Esophagus muscularis mucosa (tissue), 4 donors: ENCODE measurements at regions not wholly inside any gene's neighbourhood (a gene's known extent, or its start where the extent isn't known, plus 50 kb on each side); places are given as distances from the start of the nearest gene placed in this dataset.

Source experiments
- DNase-seq: peaks from one replicate; pipeline ENCODE4 v3.0.0-alpha.2; 2017; ENCODE audit errors: extremely low spot score
- H3K27ac ChIP-seq, 4 donors: fragments of 200-600 bp; sonication (generic); replicated peaks in 1 of 4; 1 replicate in 3 of 4; 2 replicates in 1 of 4; pipeline ENCODE4 v1.5.1; 2016 to 2019; ENCODE audit warnings: mild to moderate bottlenecking in 1 of 4
- H3K27me3 ChIP-seq, 4 donors: fragments of 200-600 bp; sonication (generic); one replicate each; pipeline versions ENCODE4 v1.5.1 to v1.6.0; 2016 to 2019
- H3K36me3 ChIP-seq, 4 donors: fragments of 200-600 bp; sonication (generic); one replicate each; pipeline ENCODE4 v1.5.1; 2016 to 2019
- H3K4me1 ChIP-seq, 4 donors: fragments of 200-600 bp; sonication (generic); one replicate each; pipeline ENCODE4 v1.5.1; 2016 to 2019
- H3K4me3 ChIP-seq, 4 donors: fragments of 200-600 bp; sonication (generic); 1 replicate in 2 of 4; 2 replicates in 2 of 4; pipeline ENCODE4 v1.5.1; 2016 to 2019; ENCODE audit warnings: mild to moderate bottlenecking in 4 of 4, moderate library complexity in 1 of 4
- H3K9me3 ChIP-seq, 4 donors: fragments of 200-600 bp; sonication (generic); 1 replicate in 3 of 4; 2 replicates in 1 of 4; pipeline ENCODE4 v1.5.1; 2016 to 2019
- CTCF ChIP-seq, 3 experiments: fragments of 200-600 bp in 2 of 3; fragments of 450-650 bp in 1 of 3; sonication (generic) in 2 of 3; IDR thresholded peaks; one replicate each; pipeline ENCODE4 v1.5.1; 2017 to 2019; ENCODE audit warnings: antibody characterized with exemption in 3 of 3, mild to moderate bottlenecking in 2 of 3, moderate library complexity in 1 of 3
- EP300 ChIP-seq: sonication (generic); formaldehyde crosslinking; IDR thresholded peaks from one replicate; pipeline ENCODE4 v1.6.1; 2017; ENCODE audit warnings: antibody characterized with exemption
- POLR2A ChIP-seq: fragments of 450-650 bp; IDR thresholded peaks from one replicate; pipeline ENCODE4 v1.6.1; 2017; ENCODE audit warnings: antibody characterized with exemption, moderate library complexity, mild to moderate bottlenecking, low read depth
- POLR2AphosphoS5 ChIP-seq, 2 donors: sonication (generic); formaldehyde crosslinking; IDR thresholded peaks; one replicate each; pipeline ENCODE4 v1.6.1; 2017; ENCODE audit warnings: antibody characterized with exemption in 2 of 2
- WGBS: methylation state at CpG from one replicate; pipeline ENCODE4 v1.1.5; 2018; 5-methylcytosine and 5-hydroxymethylcytosine counted together
- intact Hi-C: fragments of 100-400 bp; cut with DNase I; formaldehyde crosslinking; loops from one replicate; pipeline ENCODE4 v1.15.1; 2023

- Histone ChIP-seq H3K4me3 (no peak overlapping the region), H3K27me3 (no peaks in the 10 kb centered on the region), H3K36me3 (no peaks in the 10 kb centered on the region), H3K27ac (no peak overlapping the region), H3K4me1 (no peaks in the 10 kb centered on the region), H3K9me3 (no peaks in the 10 kb centered on the region)
- no peak for DNase-seq
- 95% methylated on average over 4 of the region's 4 CpGs for WGBS
- intact Hi-C loops, result no loop called here
- TF ChIP-seq CTCF (IDR thresholded peaks at IDR 0.05), result no peak
- no peak for TF ChIP-seq EP300
- no peak for TF ChIP-seq POLR2AphosphoS5 (IDR thresholded peaks at IDR 0.05)
- no peak for TF ChIP-seq POLR2A
These were observed 71.4 kb upstream of the TANK start for GRCh38 chr2:161088658-161089350.

DNA sequence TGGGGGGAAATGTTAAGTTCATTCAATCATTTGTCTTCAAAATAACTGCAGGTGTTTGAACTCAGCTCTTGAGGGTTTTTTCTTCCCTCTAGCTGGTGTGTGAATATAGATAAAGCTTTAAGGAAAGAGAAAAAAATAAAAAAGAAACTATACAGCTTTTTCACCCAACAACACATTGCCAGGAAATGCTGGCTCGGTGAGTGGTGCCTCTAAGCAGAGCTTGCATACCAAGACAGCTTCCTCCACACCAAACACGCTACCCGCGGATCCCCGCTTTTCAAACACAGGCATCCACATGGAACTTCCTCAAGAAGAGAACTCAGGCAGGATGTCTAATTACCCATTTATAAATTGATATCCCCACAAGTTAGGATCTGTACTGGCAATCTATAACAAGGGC is 69.8 kb upstream of the TANK start:
- no peak overlapping the region for H3K27ac ChIP-seq
- intact Hi-C loops, result no loop called here
- 61% methylated on average over 5 of the region's 5 CpGs for WGBS
- no peaks in the 10 kb centered on the region for H3K9me3 ChIP-seq
- H3K4me3 ChIP-seq, result no peak overlapping the region
- no peak for TF ChIP-seq POLR2A
- no peak for TF ChIP-seq POLR2AphosphoS5 (IDR thresholded peaks at IDR 0.05)
- TF ChIP-seq EP300, result no peak
- TF ChIP-seq CTCF (IDR thresholded peaks at IDR 0.05), result no peak
- no peaks in the 10 kb centered on the region for H3K4me1 ChIP-seq
- H3K27me3 ChIP-seq, result no peaks in the 10 kb centered on the region
- H3K36me3 ChIP-seq, result no peaks in the 10 kb centered on the region
- no peak for DNase-seq

GRCh38 chr2:161095314-161095713 is 64.9 kb upstream of the TANK start:
- WGBS, result 82% methylated on average over 3 of the region's 3 CpGs
- Histone ChIP-seq H3K27me3 (no peaks in the 10 kb centered on the region), H3K4me1 (peaks cover 0 to 13% (median 0%) of the 10 kb centered on the region in 4 donors), H3K27ac (no peak overlapping the region), H3K9me3 (no peaks in the 10 kb centered on the region), H3K36me3 (no peaks in the 10 kb centered on the region), H3K4me3 (no peak overlapping the region)
- intact Hi-C loops, result no loop called here
- DNase-seq, result no peak
- no peak for TF ChIP-seq EP300
- no peak for TF ChIP-seq CTCF (IDR thresholded peaks at IDR 0.05)
- TF ChIP-seq POLR2A, result no peak
- TF ChIP-seq POLR2AphosphoS5 (IDR thresholded peaks at IDR 0.05), result no peak

- intact Hi-C loops, result no loop called here
- no peak overlapping the region for H3K27ac ChIP-seq
These were observed 63.9 kb upstream of the TANK start for GRCh38 chr2:161096336-161096735.

More at GRCh38 chr2:161096336-161096735, 63.9 kb upstream of the TANK start:
- no peaks in the 10 kb centered on the region for H3K9me3 ChIP-seq
- WGBS, result 29% methylated on average over 2 of the region's 2 CpGs
- H3K4me1 ChIP-seq, result peaks cover 0 to 13% (median 0%) of the 10 kb centered on the region in 4 donors
- no peak for DNase-seq
- no peaks in the 10 kb centered on the region for H3K36me3 ChIP-seq
- H3K4me3 ChIP-seq, result no peak overlapping the region
- TF ChIP-seq CTCF (IDR thresholded peaks at IDR 0.05) (no peak), POLR2A (no peak), EP300 (no peak), POLR2AphosphoS5 (IDR thresholded peaks at IDR 0.05) (peak in 1 of 2 donors; percentile 40)
- H3K27me3 ChIP-seq, result no peaks in the 10 kb centered on the region
